ENCODE measurements at regions not wholly inside any gene's neighbourhood (a gene's known extent, or its start where the extent isn't known, plus 50 kb on each side); places are given as distances from the start of the nearest gene placed in this dataset.

DNA sequence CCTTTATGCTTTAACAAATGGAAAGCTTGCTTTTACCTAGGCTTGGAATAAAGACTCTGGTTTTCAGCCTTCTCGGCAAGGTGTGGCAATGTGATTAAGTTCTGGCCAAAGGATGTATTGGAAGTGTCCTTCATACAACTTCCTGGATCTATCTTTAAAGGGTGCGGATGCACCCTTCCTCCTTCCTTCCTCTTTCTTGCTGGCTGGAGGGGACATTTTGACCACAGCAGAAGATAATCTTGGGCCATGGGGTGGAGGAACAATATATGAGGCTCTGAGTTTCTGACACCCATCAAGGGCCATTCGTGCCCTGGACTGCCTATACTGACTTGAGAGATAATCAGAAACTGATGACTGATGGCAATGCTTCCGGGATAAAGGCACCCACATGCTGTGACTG, 145.7 kb downstream of the ACER2 start:
- no peaks in the 10 kb centered on the region for H3K36me3 ChIP-seq (ENCODE audit: low read depth)
- no peak for DNase-seq (ENCODE audit: low spot score)
- H3K27ac ChIP-seq (ENCODE audit: poor library complexity, severe bottlenecking): no peak overlapping the region
- TF ChIP-seq CTCF (IDR thresholded peaks at IDR 0.05; ENCODE audit: poor library complexity, severe bottlenecking): no peak
- H3K27me3 ChIP-seq (ENCODE audit: insufficient read depth, poor library complexity, severe bottlenecking): no peaks in the 10 kb centered on the region
- ATAC-seq (ENCODE audit: low read depth): no peak
- H3K4me1 ChIP-seq (ENCODE audit: insufficient read depth, poor library complexity, severe bottlenecking): no peaks in the 10 kb centered on the region
- H3K4me3 ChIP-seq (ENCODE audit: severe bottlenecking): no peak overlapping the region
- H3K9me3 ChIP-seq (ENCODE audit: severe bottlenecking): no peaks in the 10 kb centered on the region

- DNase-seq (ENCODE audit: low spot score) (no peak), ATAC-seq (ENCODE audit: low read depth) (no peak)
- Histone ChIP-seq H3K4me3 (ENCODE audit: severe bottlenecking) (no peak overlapping the region), H3K4me1 (ENCODE audit: insufficient read depth, poor library complexity, severe bottlenecking) (no peaks in the 10 kb centered on the region), H3K27ac (ENCODE audit: poor library complexity, severe bottlenecking) (no peak overlapping the region), H3K27me3 (ENCODE audit: insufficient read depth, poor library complexity, severe bottlenecking) (no peaks in the 10 kb centered on the region), H3K36me3 (ENCODE audit: low read depth) (no peaks in the 10 kb centered on the region), H3K9me3 (ENCODE audit: severe bottlenecking) (no peaks in the 10 kb centered on the region)
- no peak for TF ChIP-seq CTCF (IDR thresholded peaks at IDR 0.05; ENCODE audit: poor library complexity, severe bottlenecking)
Measured at GRCh38 chr9:19553441-19553840, 144.6 kb downstream of the ACER2 start.

DNA sequence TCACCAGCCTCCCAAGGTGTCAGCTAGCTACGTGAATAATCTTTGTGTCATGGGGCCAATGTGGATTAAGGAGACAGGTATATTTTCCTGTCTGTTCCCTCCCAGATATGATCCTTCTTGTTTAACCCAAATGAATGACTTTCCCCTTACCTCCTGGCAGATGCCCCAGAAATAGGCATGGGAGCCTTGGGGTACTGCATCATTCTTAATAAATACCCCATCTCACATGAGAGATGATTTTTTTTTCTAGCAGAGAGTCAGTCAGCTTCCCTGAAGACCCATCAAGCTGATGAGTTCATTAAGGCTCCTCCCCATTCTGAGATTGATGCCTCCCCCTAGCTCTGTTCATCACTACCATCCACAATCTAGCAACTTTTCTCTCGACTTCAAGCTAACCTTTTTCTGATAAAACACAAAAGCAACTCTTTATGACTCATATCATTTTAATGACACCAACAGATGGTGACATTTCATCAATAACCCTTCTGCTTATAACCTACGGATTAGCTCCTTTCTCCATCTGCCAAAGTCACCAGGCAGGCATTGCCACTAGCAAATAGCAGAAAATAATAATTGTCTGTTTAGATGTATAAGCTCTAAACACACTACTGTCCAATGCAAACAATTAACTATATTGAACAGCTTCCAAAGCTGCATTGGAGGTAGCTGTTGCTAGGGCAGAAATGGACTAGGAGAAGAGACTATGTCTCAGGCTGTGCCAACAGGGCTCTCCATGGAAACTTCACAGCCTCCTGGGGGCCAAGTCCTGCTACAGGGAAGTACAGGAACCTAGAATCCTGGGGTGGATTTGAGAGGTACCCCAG, 143.7 kb downstream of the ACER2 start:
- Histone ChIP-seq H3K27ac (ENCODE audit: poor library complexity, severe bottlenecking) (no peak overlapping the region), H3K9me3 (ENCODE audit: severe bottlenecking) (no peaks in the 10 kb centered on the region), H3K36me3 (ENCODE audit: low read depth) (no peaks in the 10 kb centered on the region), H3K4me1 (ENCODE audit: insufficient read depth, poor library complexity, severe bottlenecking) (no peaks in the 10 kb centered on the region), H3K4me3 (ENCODE audit: severe bottlenecking) (no peak overlapping the region), H3K27me3 (ENCODE audit: insufficient read depth, poor library complexity, severe bottlenecking) (no peaks in the 10 kb centered on the region)
- DNase-seq (ENCODE audit: low spot score) (no peak), ATAC-seq (ENCODE audit: low read depth) (no peak)
- no peak for TF ChIP-seq CTCF (IDR thresholded peaks at IDR 0.05; ENCODE audit: poor library complexity, severe bottlenecking)

DNA sequence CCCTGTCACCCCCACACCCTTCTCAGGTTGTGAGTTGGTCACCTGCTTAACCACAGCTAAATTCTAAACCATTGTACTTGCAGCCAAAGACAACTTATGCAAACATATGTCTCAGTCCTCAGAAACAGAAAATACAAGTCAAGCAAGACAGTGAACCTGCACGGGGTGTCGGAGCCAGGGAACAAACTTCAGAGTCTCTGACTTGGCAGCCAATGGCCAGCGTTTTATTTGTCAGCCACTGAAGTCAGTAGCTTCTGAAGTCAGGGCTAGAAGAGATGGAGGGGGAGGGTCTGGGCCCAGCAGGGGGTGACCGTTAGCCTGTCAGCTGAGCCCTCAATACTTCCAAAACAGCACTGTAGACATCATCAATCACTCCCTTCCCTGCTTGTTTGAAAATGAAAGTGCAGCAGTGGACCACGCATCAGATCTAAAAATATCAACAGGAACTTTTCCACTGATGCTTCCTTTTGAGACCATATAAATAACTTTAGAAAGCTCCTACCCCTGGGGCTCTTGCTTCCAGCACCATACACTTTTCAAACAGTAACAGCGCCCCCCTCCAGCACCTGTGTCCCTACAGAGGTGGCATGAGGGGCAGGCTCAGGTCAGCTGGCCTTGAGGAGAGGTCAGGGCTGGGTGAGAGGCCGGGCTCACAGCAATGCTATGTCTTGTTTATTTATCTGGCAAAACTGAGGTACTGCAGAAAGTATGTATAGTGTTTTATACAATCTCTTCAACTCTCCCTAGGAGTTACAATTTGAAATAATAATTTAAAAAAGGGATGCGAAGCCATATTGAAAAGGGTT, 142.5 kb downstream of the ACER2 start:
- Histone ChIP-seq H3K4me1 (ENCODE audit: insufficient read depth, poor library complexity, severe bottlenecking) (no peaks in the 10 kb centered on the region), H3K36me3 (ENCODE audit: low read depth) (no peaks in the 10 kb centered on the region), H3K27me3 (ENCODE audit: insufficient read depth, poor library complexity, severe bottlenecking) (no peaks in the 10 kb centered on the region), H3K27ac (ENCODE audit: poor library complexity, severe bottlenecking) (no peak overlapping the region), H3K9me3 (ENCODE audit: severe bottlenecking) (no peaks in the 10 kb centered on the region), H3K4me3 (ENCODE audit: severe bottlenecking) (no peak overlapping the region)
- ATAC-seq (ENCODE audit: low read depth) (no peak), DNase-seq (ENCODE audit: low spot score) (no peak)
- TF ChIP-seq CTCF (IDR thresholded peaks at IDR 0.05; ENCODE audit: poor library complexity, severe bottlenecking): no peak
